ENCODE measurements at regions not wholly inside any gene's neighbourhood (a gene's known extent, or its start where the extent isn't known, plus 50 kb on each side); places are given as distances from the start of the nearest gene placed in this dataset.

GRCh38 chr5:5560016-5560415 is 137.5 kb downstream of the ICE1 start:
- no peak for TF ChIP-seq CTCF (optimal IDR thresholded peaks at IDR 0.05 in 1 of 3, IDR thresholded peaks at IDR 0.05 in 1 of 3, conservative IDR thresholded peaks at IDR 0.05 in 1 of 3; ENCODE audit: extremely low read depth in 1 of 3, insufficient read depth in 2 of 3, low read length in 3 of 3)
- no peak for TF ChIP-seq EZH2 (IDR thresholded peaks at IDR 0.05; ENCODE audit: low read length)

Data from keratinocyte (primary cell).